Retinal pigment epithelial cell (primary cell): ENCODE measurements at regions not wholly inside any gene's neighbourhood (a gene's known extent, or its start where the extent isn't known, plus 50 kb on each side); places are given as distances from the start of the nearest gene placed in this dataset.

Source experiments
- DNase-seq: peaks from one replicate; pipeline ENCODE4 v3.0.0-alpha.2; 2010; ENCODE audit warnings: low read depth
- H3K4me3 ChIP-seq: 2 replicates; pipeline ENCODE4 v1.5.1; 2011; ENCODE audit warnings: mild to moderate bottlenecking, low read length, control low read depth, moderate library complexity
- TF ChIP-seq, protein P1 (sequence below): conservative IDR thresholded peaks from 2 replicates; pipeline ENCODE4 v1.5.1; 2011; ENCODE audit warnings: low read depth, low read length, control low read depth, inconsistent platforms

DNA sequence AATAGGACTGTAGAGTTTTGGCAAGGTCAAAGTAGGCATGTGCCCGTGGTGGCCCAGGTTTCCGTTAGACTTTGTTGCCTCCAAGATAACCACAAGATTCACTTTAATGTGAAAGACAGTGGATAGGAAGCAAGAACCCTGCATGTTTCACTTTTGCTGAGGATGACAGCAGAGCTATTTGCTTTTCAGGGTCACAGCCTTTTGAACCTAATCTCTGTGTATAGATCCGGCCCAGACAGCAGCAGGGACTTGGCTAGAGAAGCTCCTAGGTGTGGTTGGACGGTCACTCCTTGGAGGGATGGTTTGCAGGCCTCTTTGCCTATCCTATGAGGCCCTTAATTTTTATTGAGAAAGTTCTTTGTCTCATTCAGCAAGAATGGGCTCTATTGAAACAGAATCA, 538.8 kb downstream of the HACE1 start:
- H3K4me3 ChIP-seq, result no peak overlapping the region
- DNase-seq, result no peak
- TF ChIP-seq, protein P1, sequence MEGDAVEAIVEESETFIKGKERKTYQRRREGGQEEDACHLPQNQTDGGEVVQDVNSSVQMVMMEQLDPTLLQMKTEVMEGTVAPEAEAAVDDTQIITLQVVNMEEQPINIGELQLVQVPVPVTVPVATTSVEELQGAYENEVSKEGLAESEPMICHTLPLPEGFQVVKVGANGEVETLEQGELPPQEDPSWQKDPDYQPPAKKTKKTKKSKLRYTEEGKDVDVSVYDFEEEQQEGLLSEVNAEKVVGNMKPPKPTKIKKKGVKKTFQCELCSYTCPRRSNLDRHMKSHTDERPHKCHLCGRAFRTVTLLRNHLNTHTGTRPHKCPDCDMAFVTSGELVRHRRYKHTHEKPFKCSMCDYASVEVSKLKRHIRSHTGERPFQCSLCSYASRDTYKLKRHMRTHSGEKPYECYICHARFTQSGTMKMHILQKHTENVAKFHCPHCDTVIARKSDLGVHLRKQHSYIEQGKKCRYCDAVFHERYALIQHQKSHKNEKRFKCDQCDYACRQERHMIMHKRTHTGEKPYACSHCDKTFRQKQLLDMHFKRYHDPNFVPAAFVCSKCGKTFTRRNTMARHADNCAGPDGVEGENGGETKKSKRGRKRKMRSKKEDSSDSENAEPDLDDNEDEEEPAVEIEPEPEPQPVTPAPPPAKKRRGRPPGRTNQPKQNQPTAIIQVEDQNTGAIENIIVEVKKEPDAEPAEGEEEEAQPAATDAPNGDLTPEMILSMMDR, result no peak

DNA sequence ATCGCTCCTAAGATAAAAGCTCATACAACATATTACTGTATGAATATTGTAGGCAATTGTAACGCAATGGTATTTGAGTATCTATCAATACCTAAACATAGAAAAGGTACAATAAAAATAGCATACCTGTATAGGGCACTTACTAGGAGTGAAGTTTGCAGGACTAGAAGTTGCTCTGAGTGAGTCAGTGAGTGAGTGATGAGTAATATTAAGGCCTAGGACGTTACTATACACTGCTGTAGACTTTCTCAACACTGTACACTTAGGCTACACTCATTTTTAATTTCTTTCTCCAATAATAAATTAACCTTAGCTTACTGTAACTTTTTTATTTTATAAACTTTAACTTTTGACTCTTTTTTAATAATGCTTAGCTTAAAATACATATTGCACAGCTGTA, 546.9 kb downstream of the HACE1 start:
- no peak for DNase-seq
- no peak overlapping the region for H3K4me3 ChIP-seq
- TF ChIP-seq, protein P1, result no peak

DNA sequence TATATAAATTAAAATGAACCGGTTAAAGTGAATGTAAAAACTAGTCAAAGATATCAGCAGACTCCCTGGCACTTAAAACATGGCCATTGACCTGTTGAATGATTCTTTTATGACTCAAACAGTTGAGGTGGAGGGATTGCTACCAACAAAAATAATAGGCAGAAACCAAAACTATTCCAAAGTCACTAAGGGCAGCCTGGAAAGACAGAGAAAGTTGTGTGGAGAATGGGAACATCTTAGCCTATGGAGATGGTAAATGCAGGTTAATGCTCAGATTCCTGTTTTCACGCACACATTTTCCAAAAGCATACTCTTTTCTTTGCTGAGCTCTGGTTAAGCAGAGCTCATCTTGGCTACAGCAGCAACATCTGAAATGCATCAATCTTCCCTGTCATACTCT, 553.5 kb downstream of the HACE1 start:
- no peak overlapping the region for H3K4me3 ChIP-seq
- no peak for DNase-seq
- TF ChIP-seq, protein P1, result no peak

DNA sequence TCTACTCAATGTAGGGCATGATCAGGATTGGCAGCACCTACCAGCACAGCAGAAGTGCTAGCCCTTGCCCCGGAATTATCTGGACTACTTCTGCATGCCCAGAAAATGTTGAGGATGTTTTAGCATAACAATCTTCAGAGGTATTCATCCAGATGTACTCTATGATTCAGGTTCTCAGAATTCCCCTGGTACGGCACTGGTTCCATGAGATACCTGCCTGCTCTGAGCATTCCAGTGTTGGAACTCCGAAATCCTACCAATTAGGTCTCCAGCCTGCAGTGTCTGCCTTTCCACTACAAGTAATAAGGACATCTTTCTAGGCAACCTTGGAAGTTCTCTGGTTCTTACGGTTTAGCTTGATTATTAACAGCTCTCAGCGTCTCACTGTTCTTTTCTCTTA, 554.5 kb downstream of the HACE1 start:
- TF ChIP-seq, protein P1, result no peak
- DNase-seq, result no peak
- H3K4me3 ChIP-seq, result no peak overlapping the region

DNA sequence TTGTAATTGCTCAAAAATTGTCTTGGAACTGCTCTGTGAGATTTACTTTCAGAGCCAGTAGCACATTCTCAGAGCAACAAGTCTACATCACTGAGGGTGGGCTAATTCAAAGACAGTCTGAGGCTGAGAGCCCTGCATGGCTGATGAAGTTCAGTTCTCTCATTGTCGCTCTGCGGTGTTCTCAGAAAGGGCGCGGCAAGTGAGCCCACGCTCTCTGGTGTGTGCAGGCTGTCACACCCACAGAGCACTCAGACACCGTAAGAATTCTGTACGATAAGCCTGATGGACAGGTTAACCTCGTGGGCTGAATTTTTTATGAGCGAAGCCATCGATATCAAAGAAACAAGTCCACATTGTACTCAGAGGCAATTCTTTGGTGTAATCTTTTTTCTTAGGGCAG, 557.8 kb downstream of the HACE1 start:
- H3K4me3 ChIP-seq, result no peak overlapping the region
- TF ChIP-seq, protein P1, result no peak
- DNase-seq, result no peak

DNA sequence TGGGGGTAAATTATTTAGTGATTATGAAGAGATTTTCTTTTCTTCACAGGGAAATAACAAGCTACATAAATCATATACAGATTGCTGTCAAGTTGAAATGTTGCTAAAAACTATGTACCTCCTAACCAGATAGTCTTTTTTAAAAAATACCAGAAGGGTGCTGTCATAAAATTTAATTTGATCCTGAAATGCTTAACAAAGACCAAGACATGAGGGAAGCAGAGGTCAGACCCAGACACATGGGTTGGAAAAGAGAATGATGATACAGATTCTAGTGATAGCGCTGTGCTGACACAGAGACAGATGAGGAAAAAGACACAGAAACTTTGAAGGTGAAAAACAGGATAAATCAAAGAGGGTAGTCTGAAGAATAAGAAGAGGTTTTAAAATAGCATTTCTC, 573.1 kb downstream of the HACE1 start:
- no peak for DNase-seq
- no peak overlapping the region for H3K4me3 ChIP-seq
- TF ChIP-seq, protein P1, result no peak

DNA sequence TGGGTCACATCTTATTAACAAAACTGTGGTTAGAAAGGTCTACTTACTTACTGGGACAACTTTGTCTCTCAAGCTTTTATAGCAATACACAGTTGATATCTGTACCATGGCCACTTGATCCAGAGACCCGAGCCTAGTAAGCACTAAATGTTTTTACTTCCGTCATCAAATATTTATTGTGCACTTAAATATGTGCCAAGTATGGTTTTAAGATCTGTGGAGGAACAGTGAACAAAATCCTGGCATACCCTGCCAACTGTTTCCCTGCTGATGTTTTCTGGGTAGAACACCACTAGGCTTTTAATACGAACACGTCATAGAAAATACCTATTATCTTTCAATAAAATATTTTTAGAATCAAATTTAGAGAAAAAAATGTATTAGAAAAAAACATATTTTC, 574.8 kb downstream of the HACE1 start:
- TF ChIP-seq, protein P1, result no peak
- no peak overlapping the region for H3K4me3 ChIP-seq
- DNase-seq, result no peak
